ENCODE measurements at regions not wholly inside any gene's neighbourhood (a gene's known extent, or its start where the extent isn't known, plus 50 kb on each side); places are given as distances from the start of the nearest gene placed in this dataset.

DNA sequence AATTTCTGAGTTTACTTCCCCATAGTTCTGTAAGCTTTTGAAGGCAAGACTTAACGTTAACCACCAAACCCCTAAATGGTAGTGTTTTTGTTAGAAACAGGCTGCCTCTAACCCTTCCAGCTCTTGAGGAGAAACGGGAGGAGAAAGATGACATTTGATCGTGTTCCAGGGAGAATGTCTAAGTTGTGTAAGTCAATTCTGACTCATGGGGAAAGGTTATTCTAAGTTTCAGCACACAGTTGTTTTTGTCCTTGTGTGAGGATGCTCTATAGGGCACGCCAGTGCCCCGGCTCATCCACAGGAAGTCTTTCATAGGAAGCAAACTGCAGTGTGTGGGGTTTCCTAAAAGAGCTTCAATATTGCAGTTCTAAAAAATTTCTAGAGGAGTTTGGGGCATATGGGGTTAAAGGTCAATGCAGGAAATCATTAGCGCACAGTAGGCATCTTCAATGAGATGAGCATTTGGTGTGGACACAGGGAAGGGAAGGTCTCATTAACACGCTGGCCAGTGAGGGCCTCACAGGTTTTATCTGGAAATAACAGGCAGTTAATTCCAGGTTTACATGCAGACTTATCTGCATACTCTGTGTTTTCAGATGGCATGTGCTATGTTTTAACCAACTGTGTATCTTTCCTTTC, 638.2 kb upstream of the IGFBP3 start:
- TF ChIP-seq, protein P1, sequence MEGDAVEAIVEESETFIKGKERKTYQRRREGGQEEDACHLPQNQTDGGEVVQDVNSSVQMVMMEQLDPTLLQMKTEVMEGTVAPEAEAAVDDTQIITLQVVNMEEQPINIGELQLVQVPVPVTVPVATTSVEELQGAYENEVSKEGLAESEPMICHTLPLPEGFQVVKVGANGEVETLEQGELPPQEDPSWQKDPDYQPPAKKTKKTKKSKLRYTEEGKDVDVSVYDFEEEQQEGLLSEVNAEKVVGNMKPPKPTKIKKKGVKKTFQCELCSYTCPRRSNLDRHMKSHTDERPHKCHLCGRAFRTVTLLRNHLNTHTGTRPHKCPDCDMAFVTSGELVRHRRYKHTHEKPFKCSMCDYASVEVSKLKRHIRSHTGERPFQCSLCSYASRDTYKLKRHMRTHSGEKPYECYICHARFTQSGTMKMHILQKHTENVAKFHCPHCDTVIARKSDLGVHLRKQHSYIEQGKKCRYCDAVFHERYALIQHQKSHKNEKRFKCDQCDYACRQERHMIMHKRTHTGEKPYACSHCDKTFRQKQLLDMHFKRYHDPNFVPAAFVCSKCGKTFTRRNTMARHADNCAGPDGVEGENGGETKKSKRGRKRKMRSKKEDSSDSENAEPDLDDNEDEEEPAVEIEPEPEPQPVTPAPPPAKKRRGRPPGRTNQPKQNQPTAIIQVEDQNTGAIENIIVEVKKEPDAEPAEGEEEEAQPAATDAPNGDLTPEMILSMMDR (IDR thresholded peaks at IDR 0.05): no peak
- TF ChIP-seq POLR2A (IDR thresholded peaks at IDR 0.05): no peak
